SK-N-SH (cell line): ENCODE measurements at regions not wholly inside any gene's neighbourhood (a gene's known extent, or its start where the extent isn't known, plus 50 kb on each side); places are given as distances from the start of the nearest gene placed in this dataset.

Experiments used
- CTCF ChIA-PET: fragments of 300-600, 350-600 bp; formaldehyde crosslinking; extraction: SDS; loops from one replicate; lab custom pipeline; 2021; lab: Yijun Ruan, JAX
- POLR2A ChIA-PET: fragments of 350-600 bp; sonication (Branson Sonifier 250); formaldehyde crosslinking; extraction: SDS; loops from one replicate; lab custom pipeline; 2020; ENCODE audit warnings: antibody characterized with exemption, inconsistent platforms; lab: Yijun Ruan, JAX
- DNase-seq: peaks from one replicate; pipeline ENCODE4 v3.0.0; 2012
- H2AFZ ChIP-seq: fragments of 200-600 bp; sonication (generic); 2 replicates; pipeline ENCODE4 v1.8.1; 2016; ENCODE audit warnings: antibody characterized with exemption, mild to moderate bottlenecking, low read depth
- H3F3A ChIP-seq: fragments of 200-600 bp; sonication (generic); replicated peaks from 2 replicates; pipeline ENCODE3; 2016; ENCODE audit warnings: antibody characterized with exemption, mild to moderate bottlenecking; ENCODE audit not compliant: insufficient read depth
- H3K27ac ChIP-seq, 2 experiments: fragments of 200-500 bp in 1 of 2; fragments of 200-600 bp in 1 of 2; sonication (Bioruptor generic) in 1 of 2; sonication (generic), shearing (Covaris generic) in 1 of 2; 2 replicates each; pipeline versions ENCODE4 v1.5.1 to v1.6.1; 2014 to 2016; ENCODE audit warnings: low read depth in 2 of 2, inconsistent platforms in 1 of 2, low read length in 1 of 2, mild to moderate bottlenecking in 1 of 2, mixed read lengths in 1 of 2
- H3K27me3 ChIP-seq: fragments of 200-600 bp; sonication (generic), shearing (Covaris generic); 2 replicates; pipeline ENCODE4 v1.6.1; 2016; ENCODE audit warnings: mixed run types; ENCODE audit not compliant: insufficient read depth
- H3K36me3 ChIP-seq, 2 experiments: fragments of 200-500 bp in 1 of 2; fragments of 200-600 bp in 1 of 2; sonication (Bioruptor generic) in 1 of 2; sonication (generic) in 1 of 2; replicated peaks in 1 of 2; 2 replicates each; pipeline versions ENCODE3 to v1.5.1; 2014 to 2016; ENCODE audit warnings: low read length in 1 of 2, mild to moderate bottlenecking in 1 of 2; ENCODE audit not compliant: insufficient read depth in 2 of 2, control insufficient read depth in 1 of 2
- H3K4me1 ChIP-seq, 2 experiments: fragments of 200-500 bp in 1 of 2; fragments of 200-600 bp in 1 of 2; sonication (Bioruptor generic) in 1 of 2; sonication (generic), shearing (Covaris generic) in 1 of 2; 2 replicates each; pipeline versions ENCODE4 v1.5.1 to v1.6.1; 2014 to 2016; ENCODE audit warnings: low read depth in 1 of 2, low read length in 1 of 2, mixed run types in 1 of 2; ENCODE audit not compliant: insufficient read depth in 2 of 2, control insufficient read depth in 1 of 2
- H3K4me2 ChIP-seq: fragments of 200-600 bp; sonication (generic), shearing (Covaris generic); 2 replicates; pipeline ENCODE4 v1.6.1; 2017; ENCODE audit warnings: mixed run types
- H3K4me3 ChIP-seq, 2 experiments: fragments of 200-500 bp in 1 of 2; fragments of 200-600 bp in 1 of 2; sonication (Bioruptor generic) in 1 of 2; sonication (generic), shearing (Covaris generic) in 1 of 2; 2 replicates each; pipeline versions ENCODE4 v1.5.1 to v1.8.1; 2014 to 2016; ENCODE audit warnings: low read depth in 2 of 2, inconsistent platforms in 1 of 2, low read length in 1 of 2, mild to moderate bottlenecking in 1 of 2, mixed read lengths in 1 of 2, moderate library complexity in 1 of 2
- H3K79me2 ChIP-seq: fragments of 200-600 bp; sonication (generic); 2 replicates; pipeline ENCODE4 v1.8.1; 2017; ENCODE audit warnings: mild to moderate bottlenecking; ENCODE audit not compliant: insufficient read depth
- H3K9ac ChIP-seq: fragments of 200-600 bp; sonication (generic); 2 replicates; pipeline ENCODE4 v1.6.1; 2017; ENCODE audit warnings: mixed run types
- H3K9me2 ChIP-seq: fragments of 200-600 bp; sonication (generic); 2 replicates; pipeline ENCODE4 v1.6.1; 2017; ENCODE audit warnings: mixed run types
- H3K9me3 ChIP-seq: fragments of 200-600 bp; sonication (generic); 2 replicates; pipeline ENCODE4 v1.6.1; 2017; ENCODE audit warnings: mixed run types, mild to moderate bottlenecking, moderate library complexity
- H4K20me1 ChIP-seq: fragments of 200-600 bp; sonication (generic); 2 replicates; pipeline ENCODE4 v1.6.1; 2017; ENCODE audit warnings: mild to moderate bottlenecking, mixed run types; ENCODE audit not compliant: insufficient read depth
- ELF1 ChIP-seq: IDR thresholded peaks from 2 replicates; pipeline ENCODE4 v1.4.0; 2012
- EP300 ChIP-seq, 2 experiments: IDR thresholded peaks; 2 replicates each; pipeline versions ENCODE4 v1.4.0 to v1.6.1; 2012; ENCODE audit warnings: borderline replicate concordance in 1 of 2, low read depth in 1 of 2, low read length in 1 of 2
- EZH2phosphoT487 ChIP-seq: fragments of 200-600 bp; sonication (generic); IDR thresholded peaks from 2 replicates; pipeline ENCODE4 v1.6.1; 2017; ENCODE audit warnings: low read depth, mixed run types, mild to moderate bottlenecking, antibody characterized with exemption, moderate library complexity, borderline replicate concordance
- GATA2 ChIP-seq: sonication (generic); formaldehyde crosslinking; IDR thresholded peaks from 2 replicates; pipeline ENCODE4 v1.5.0; 2020; ENCODE audit warnings: mild to moderate bottlenecking, missing genetic modification reagents
- JUND ChIP-seq: IDR thresholded peaks from 2 replicates; pipeline ENCODE4 v1.4.0; 2012
- MXI1 ChIP-seq: IDR thresholded peaks from 2 replicates; pipeline ENCODE4 v1.6.1; 2012; ENCODE audit warnings: mild to moderate bottlenecking, low read depth, low read length, improper control_type of control experiment
- NFIC ChIP-seq: IDR thresholded peaks from 2 replicates; pipeline ENCODE4 v1.4.0; 2012; ENCODE audit warnings: borderline replicate concordance
- NRF1 ChIP-seq: IDR thresholded peaks from 2 replicates; pipeline ENCODE4 v1.6.1; 2012; ENCODE audit warnings: low read depth, mild to moderate bottlenecking, low read length
- POLR2AphosphoS5 ChIP-seq: IDR thresholded peaks from 2 replicates; pipeline ENCODE4 v1.6.1; 2012; ENCODE audit warnings: low read depth, low read length
- RAD21 ChIP-seq: IDR thresholded peaks from 2 replicates; pipeline ENCODE4 v1.6.1; 2012; ENCODE audit warnings: mild to moderate bottlenecking, low read length
- RCOR1 ChIP-seq: fragments of 150-350 bp; IDR thresholded peaks from 2 replicates; pipeline ENCODE4 v1.6.1; 2017; ENCODE audit warnings: antibody characterized with exemption, low read length
- SMC3 ChIP-seq: IDR thresholded peaks from 2 replicates; pipeline ENCODE4 v1.6.1; 2012; ENCODE audit warnings: low read depth, low read length, improper control_type of control experiment
- WGBS: methylation state at CpG from one replicate; pipeline ENCODE4 v1.1.6; 2017; ENCODE audit warnings: low lambda C conversion rate; 5-methylcytosine and 5-hydroxymethylcytosine counted together
- TF ChIP-seq, protein P1 (sequence below): fragments of 200-600 bp; sonication (generic); IDR thresholded peaks from 2 replicates; pipeline ENCODE4 v1.6.1; 2017; ENCODE audit warnings: antibody characterized with exemption, mild to moderate bottlenecking, moderate library complexity
- TF ChIP-seq, protein P2 (sequence below): IDR thresholded peaks from 2 replicates; pipeline ENCODE4 v1.6.1; 2012; ENCODE audit warnings: mild to moderate bottlenecking, low read depth, low read length, moderate library complexity
- TF ChIP-seq, protein P3 (sequence below): fragments of 150-350 bp; IDR thresholded peaks from 2 replicates; pipeline ENCODE4 v1.6.1; 2017; ENCODE audit warnings: antibody characterized with exemption, low read length, low read depth, borderline replicate concordance

DNA sequence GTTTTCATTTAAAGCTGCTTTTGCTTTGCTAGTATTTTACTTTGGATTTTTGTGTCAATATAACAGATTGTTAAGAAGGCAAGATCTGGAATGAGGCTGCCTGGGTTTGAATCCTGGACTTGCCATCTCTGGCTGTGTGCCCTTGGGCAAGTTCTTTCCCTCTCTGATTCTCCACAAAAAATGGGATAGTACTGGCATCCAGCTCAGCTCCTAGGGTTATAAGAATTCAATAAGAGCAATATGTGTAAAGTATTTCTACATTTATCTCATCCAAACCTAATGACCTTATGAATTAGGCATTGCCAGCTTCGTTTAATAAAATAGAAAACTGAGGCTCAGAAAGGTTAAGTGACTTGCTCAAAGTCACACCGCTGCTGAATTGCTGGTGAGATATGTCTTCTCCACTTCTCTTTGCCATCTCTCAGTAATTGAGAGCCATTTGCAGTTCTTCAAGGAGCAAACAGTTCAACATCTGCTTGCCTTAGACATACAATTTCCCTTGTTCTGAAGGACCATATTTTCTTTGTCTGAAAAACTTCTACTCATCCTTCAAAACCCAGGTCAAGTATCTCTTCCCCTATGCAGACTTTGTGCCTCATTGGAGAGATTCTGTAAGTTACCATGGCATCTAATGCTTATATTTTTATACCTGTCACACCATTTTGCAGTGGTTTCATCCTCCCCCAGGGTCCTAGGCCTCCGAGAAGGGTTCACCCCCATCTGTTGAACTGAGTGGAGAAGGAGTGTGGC is 80.8 kb upstream of the TLE3 start:
- no peak overlapping the region for H3K27ac ChIP-seq
- no peak for TF ChIP-seq ELF1
- no peak for TF ChIP-seq RCOR1
- TF ChIP-seq SMC3 = no peak
- TF ChIP-seq EP300 (IDR thresholded peaks at IDR 0.05; ENCODE audit: borderline replicate concordance in 1 of 2, low read depth in 1 of 2, low read length in 1 of 2) = no peak
- no peak for TF ChIP-seq NRF1
- TF ChIP-seq, protein P1, sequence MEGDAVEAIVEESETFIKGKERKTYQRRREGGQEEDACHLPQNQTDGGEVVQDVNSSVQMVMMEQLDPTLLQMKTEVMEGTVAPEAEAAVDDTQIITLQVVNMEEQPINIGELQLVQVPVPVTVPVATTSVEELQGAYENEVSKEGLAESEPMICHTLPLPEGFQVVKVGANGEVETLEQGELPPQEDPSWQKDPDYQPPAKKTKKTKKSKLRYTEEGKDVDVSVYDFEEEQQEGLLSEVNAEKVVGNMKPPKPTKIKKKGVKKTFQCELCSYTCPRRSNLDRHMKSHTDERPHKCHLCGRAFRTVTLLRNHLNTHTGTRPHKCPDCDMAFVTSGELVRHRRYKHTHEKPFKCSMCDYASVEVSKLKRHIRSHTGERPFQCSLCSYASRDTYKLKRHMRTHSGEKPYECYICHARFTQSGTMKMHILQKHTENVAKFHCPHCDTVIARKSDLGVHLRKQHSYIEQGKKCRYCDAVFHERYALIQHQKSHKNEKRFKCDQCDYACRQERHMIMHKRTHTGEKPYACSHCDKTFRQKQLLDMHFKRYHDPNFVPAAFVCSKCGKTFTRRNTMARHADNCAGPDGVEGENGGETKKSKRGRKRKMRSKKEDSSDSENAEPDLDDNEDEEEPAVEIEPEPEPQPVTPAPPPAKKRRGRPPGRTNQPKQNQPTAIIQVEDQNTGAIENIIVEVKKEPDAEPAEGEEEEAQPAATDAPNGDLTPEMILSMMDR = no peak
- TF ChIP-seq, protein P2, sequence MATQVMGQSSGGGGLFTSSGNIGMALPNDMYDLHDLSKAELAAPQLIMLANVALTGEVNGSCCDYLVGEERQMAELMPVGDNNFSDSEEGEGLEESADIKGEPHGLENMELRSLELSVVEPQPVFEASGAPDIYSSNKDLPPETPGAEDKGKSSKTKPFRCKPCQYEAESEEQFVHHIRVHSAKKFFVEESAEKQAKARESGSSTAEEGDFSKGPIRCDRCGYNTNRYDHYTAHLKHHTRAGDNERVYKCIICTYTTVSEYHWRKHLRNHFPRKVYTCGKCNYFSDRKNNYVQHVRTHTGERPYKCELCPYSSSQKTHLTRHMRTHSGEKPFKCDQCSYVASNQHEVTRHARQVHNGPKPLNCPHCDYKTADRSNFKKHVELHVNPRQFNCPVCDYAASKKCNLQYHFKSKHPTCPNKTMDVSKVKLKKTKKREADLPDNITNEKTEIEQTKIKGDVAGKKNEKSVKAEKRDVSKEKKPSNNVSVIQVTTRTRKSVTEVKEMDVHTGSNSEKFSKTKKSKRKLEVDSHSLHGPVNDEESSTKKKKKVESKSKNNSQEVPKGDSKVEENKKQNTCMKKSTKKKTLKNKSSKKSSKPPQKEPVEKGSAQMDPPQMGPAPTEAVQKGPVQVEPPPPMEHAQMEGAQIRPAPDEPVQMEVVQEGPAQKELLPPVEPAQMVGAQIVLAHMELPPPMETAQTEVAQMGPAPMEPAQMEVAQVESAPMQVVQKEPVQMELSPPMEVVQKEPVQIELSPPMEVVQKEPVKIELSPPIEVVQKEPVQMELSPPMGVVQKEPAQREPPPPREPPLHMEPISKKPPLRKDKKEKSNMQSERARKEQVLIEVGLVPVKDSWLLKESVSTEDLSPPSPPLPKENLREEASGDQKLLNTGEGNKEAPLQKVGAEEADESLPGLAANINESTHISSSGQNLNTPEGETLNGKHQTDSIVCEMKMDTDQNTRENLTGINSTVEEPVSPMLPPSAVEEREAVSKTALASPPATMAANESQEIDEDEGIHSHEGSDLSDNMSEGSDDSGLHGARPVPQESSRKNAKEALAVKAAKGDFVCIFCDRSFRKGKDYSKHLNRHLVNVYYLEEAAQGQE = no peak
- TF ChIP-seq JUND = no peak
- no peak for TF ChIP-seq RAD21
- no peak for TF ChIP-seq EZH2phosphoT487
- TF ChIP-seq GATA2 (CRISPR knock-in tag) = no peak
- TF ChIP-seq, protein P3, sequence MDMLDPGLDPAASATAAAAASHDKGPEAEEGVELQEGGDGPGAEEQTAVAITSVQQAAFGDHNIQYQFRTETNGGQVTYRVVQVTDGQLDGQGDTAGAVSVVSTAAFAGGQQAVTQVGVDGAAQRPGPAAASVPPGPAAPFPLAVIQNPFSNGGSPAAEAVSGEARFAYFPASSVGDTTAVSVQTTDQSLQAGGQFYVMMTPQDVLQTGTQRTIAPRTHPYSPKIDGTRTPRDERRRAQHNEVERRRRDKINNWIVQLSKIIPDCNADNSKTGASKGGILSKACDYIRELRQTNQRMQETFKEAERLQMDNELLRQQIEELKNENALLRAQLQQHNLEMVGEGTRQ = no peak
- TF ChIP-seq POLR2AphosphoS5 = no peak
- TF ChIP-seq MXI1 = no peak
- TF ChIP-seq NFIC = no peak
- TF ChIP-seq, all 33 proteins: peak for 0
- no peak for DNase-seq
- Histone ChIP-seq H4K20me1 (no peaks in the 10 kb centered on the region), H3K4me3 (no peak overlapping the region), H3K4me1 (peaks cover 0 to 27% of the 10 kb centered on the region in 2 experiments; a peak in 1 of 4 replicates), H3K79me2 (no peaks in the 10 kb centered on the region), H3K9ac (no peak overlapping the region), H3F3A (no peaks in the 10 kb centered on the region), H3K9me3 (no peaks in the 10 kb centered on the region), H3K27me3 (no peaks in the 10 kb centered on the region), H3K9me2 (no peaks in the 10 kb centered on the region), H3K36me3 (no peaks in the 10 kb centered on the region), H2AFZ (no peak overlapping the region), H3K4me2 (no peak overlapping the region)
- ChIA-PET CTCF (interaction anchor here (0.9 to 1.0 kb wide), 2 partner anchors 310 to 544 kb away, joined by 3 read pairs; no protein-coding TSS in a partner anchor), POLR2A (no interaction called here)
- 83% methylated on average over 3 of the region's 3 CpGs for WGBS
